OCI-LY7 (cell line): ENCODE measurements at regions not wholly inside any gene's neighbourhood (a gene's known extent, or its start where the extent isn't known, plus 50 kb on each side); places are given as distances from the start of the nearest gene placed in this dataset.

Experiments used
- BruUV-seq: library from RNA; stranded (reverse); fragments of 400-500 nt; replicated peaks from 2 replicates; lab custom pipeline; 2021; lab: Mats Ljungman, UMichigan
- CTCF ChIA-PET: fragments of 300-600 bp; sonication (Branson Sonifier 250); formaldehyde crosslinking; loops from one replicate; lab custom pipeline; 2022; ENCODE audit warnings: antibody characterized with exemption; ENCODE audit not compliant: unreplicated experiment; lab: Charles Lee
- POLR2A ChIA-PET: fragments of 300-600 bp; sonication (Branson Sonifier 250); formaldehyde crosslinking; loops from one replicate; lab custom pipeline; 2022; ENCODE audit warnings: antibody characterized with exemption; lab: Charles Lee
- DNase-seq: peaks from one replicate; pipeline ENCODE4 v3.0.0-alpha.2; 2015; ENCODE audit warnings: low spot score
- H2AFZ ChIP-seq: fragments of 200-600 bp; sonication (generic), shearing (Covaris generic); 2 replicates; pipeline ENCODE4 v1.6.1; 2014; ENCODE audit warnings: mild to moderate bottlenecking, antibody characterized with exemption, low read length, moderate library complexity
- H3K27ac ChIP-seq: fragments of 200-600 bp; sonication (generic); 2 replicates; pipeline ENCODE4 v1.5.1; 2014; ENCODE audit warnings: mixed run types, low read depth, mild to moderate bottlenecking, moderate library complexity, low read length, inconsistent platforms; ENCODE audit not compliant: poor library complexity, severe bottlenecking
- H3K36me3 ChIP-seq: fragments of 200-600 bp; sonication (generic); 2 replicates; pipeline ENCODE4 v1.6.1; 2014; ENCODE audit warnings: mild to moderate bottlenecking, antibody characterized with exemption, low read length, moderate library complexity, mixed read lengths; ENCODE audit not compliant: insufficient read depth
- H3K4me1 ChIP-seq: fragments of 200-600 bp; sonication (generic); 2 replicates; pipeline ENCODE4 v1.5.1; 2014; ENCODE audit warnings: mild to moderate bottlenecking, low read length; ENCODE audit not compliant: insufficient read depth, poor library complexity, severe bottlenecking
- H3K4me2 ChIP-seq: fragments of 200-600 bp; sonication (generic); 2 replicates; pipeline ENCODE4 v1.6.1; 2014; ENCODE audit warnings: mild to moderate bottlenecking, low read length
- H3K4me3 ChIP-seq: fragments of 200-600 bp; sonication (generic); 2 replicates; pipeline ENCODE4 v1.5.1; 2014; ENCODE audit warnings: mild to moderate bottlenecking, low read depth, low read length; ENCODE audit not compliant: poor library complexity, severe bottlenecking
- H3K79me2 ChIP-seq: fragments of 200-600 bp; sonication (generic); 2 replicates; pipeline ENCODE4 v1.6.1; 2016; ENCODE audit warnings: low read depth, mild to moderate bottlenecking, low read length, moderate library complexity, mixed read lengths; ENCODE audit not compliant: insufficient read depth
- H3K9me2 ChIP-seq: fragments of 200-600 bp; sonication (generic); 2 replicates; pipeline ENCODE4 v1.6.1; 2016; ENCODE audit warnings: mild to moderate bottlenecking, low read length, mixed read lengths; ENCODE audit not compliant: insufficient read depth
- H3K9me3 ChIP-seq: fragments of 200-600 bp; sonication (generic); 2 replicates; pipeline ENCODE4 v1.6.1; 2014; ENCODE audit warnings: mild to moderate bottlenecking, mixed run types, low read length, mixed read lengths
- H4K20me1 ChIP-seq: fragments of 200-600 bp; sonication (generic); 2 replicates; pipeline ENCODE4 v1.6.1; 2014; ENCODE audit warnings: mild to moderate bottlenecking, antibody characterized with exemption, low read length, moderate library complexity, mixed read lengths; ENCODE audit not compliant: insufficient read depth
- CTCF ChIP-seq: fragments of 200-600 bp; sonication (generic); conservative IDR thresholded peaks from 2 replicates; pipeline ENCODE4 v1.5.1; 2014; ENCODE audit warnings: mild to moderate bottlenecking, antibody characterized with exemption, low read length, moderate library complexity, mixed read lengths
- EZH2phosphoT487 ChIP-seq: fragments of 200-600 bp; sonication (generic); IDR thresholded peaks from 2 replicates; pipeline ENCODE4 v1.6.1; 2018; ENCODE audit warnings: low read depth, borderline replicate concordance, mild to moderate bottlenecking, mixed run types, antibody characterized with exemption, low read length, moderate library complexity, mixed read lengths
- intact Hi-C: fragments of 100-400 bp; cut with micrococcal nuclease; formaldehyde crosslinking; loops from one replicate; pipeline ENCODE4 v1.10.0; 2022; ENCODE audit not compliant: unreplicated experiment

- Histone ChIP-seq H3K4me2 (no peak overlapping the region), H2AFZ (no peak overlapping the region), H3K4me1 (no peaks in the 10 kb centered on the region), H3K9me3 (no peaks in the 10 kb centered on the region), H3K79me2 (no peaks in the 10 kb centered on the region), H3K4me3 (no peak overlapping the region), H4K20me1 (no peaks in the 10 kb centered on the region), H3K9me2 (no peaks in the 10 kb centered on the region), H3K27ac (no peak overlapping the region), H3K36me3 (no peaks in the 10 kb centered on the region)
- ChIA-PET CTCF (no interaction called here), POLR2A (no interaction called here)
- no peak for DNase-seq
- intact Hi-C loops, result no loop called here
- BruUV-seq, result no TSS peak
- no peak for TF ChIP-seq EZH2phosphoT487
Measured at GRCh38 chr1:162921311-162921710, 60.3 kb upstream of the CCDC190 start.

GRCh38 chr1:162919034-162919433 lies 58.1 kb upstream of the CCDC190 start:
- ChIA-PET CTCF (no interaction called here), POLR2A (no interaction called here)
- TF ChIP-seq EZH2phosphoT487 (no peak), CTCF (no peak)
- Histone ChIP-seq H3K4me1 (no peaks in the 10 kb centered on the region), H3K36me3 (no peaks in the 10 kb centered on the region), H3K4me2 (no peak overlapping the region), H3K4me3 (no peak overlapping the region), H2AFZ (no peak overlapping the region), H3K9me3 (no peaks in the 10 kb centered on the region), H4K20me1 (no peaks in the 10 kb centered on the region), H3K79me2 (no peaks in the 10 kb centered on the region), H3K9me2 (no peaks in the 10 kb centered on the region), H3K27ac (no peak overlapping the region)
- intact Hi-C loops, result no loop called here
- DNase-seq, result no peak
- BruUV-seq, result no TSS peak

GRCh38 chr1:162918151-162918754 lies 57.3 kb upstream of the CCDC190 start:
- POLR2A ChIA-PET, result no interaction called here
- CTCF ChIA-PET, result no interaction called here
- Histone ChIP-seq H4K20me1 (no peaks in the 10 kb centered on the region), H3K79me2 (no peaks in the 10 kb centered on the region), H3K36me3 (no peaks in the 10 kb centered on the region), H3K4me3 (no peak overlapping the region), H3K9me3 (no peaks in the 10 kb centered on the region), H2AFZ (no peak overlapping the region), H3K4me1 (no peaks in the 10 kb centered on the region), H3K4me2 (no peak overlapping the region), H3K27ac (no peak overlapping the region), H3K9me2 (no peaks in the 10 kb centered on the region)
- intact Hi-C loops, result no loop called here
- TF ChIP-seq EZH2phosphoT487 (no peak), CTCF (no peak)
- BruUV-seq, result no TSS peak
- no peak for DNase-seq
